Activated B cell treated with CpG ODN at 0.5 μM for 24 hours (primary cell): ENCODE measurements at regions not wholly inside any gene's neighbourhood (a gene's known extent, or its start where the extent isn't known, plus 50 kb on each side); places are given as distances from the start of the nearest gene placed in this dataset.

ENCODE experiments used
- ATAC-seq: fragments of 200-7000 bp; cut with Tn5 transposase; one replicate; pipeline ENCODE4 v1.10.0; 2021; ENCODE audit warnings: low read depth, mild to moderate bottlenecking, moderate library complexity
- CTCF ChIA-PET: fragments of 350-600 bp; sonication (Branson Sonifier 250); formaldehyde crosslinking; loops from one replicate; lab custom pipeline; 2021; ENCODE audit warnings: antibody characterized with exemption; lab: Charles Lee
- POLR2A ChIA-PET: fragments of 350-600 bp; sonication (Branson Sonifier 250); formaldehyde crosslinking; loops from one replicate; lab custom pipeline; 2021; ENCODE audit warnings: antibody characterized with exemption; lab: Charles Lee
- DNase-seq: peaks from one replicate; pipeline ENCODE4 v3.0.0; 2022
- H3K27ac Mint-ChIP-seq: one replicate; pipeline ENCODE4 v1.8.0; 2020; ENCODE audit warnings: mixed read lengths
- H3K27me3 Mint-ChIP-seq: one replicate; pipeline ENCODE4 v1.8.0; 2021; ENCODE audit warnings: mixed read lengths
- H3K36me3 Mint-ChIP-seq: one replicate; pipeline ENCODE4 v1.8.0; 2021; ENCODE audit warnings: low read depth, mixed read lengths
- H3K4me1 Mint-ChIP-seq: one replicate; pipeline ENCODE4 v1.8.0; 2021; ENCODE audit warnings: mixed read lengths
- H3K4me3 Mint-ChIP-seq: one replicate; pipeline ENCODE4 v1.8.0; 2020; ENCODE audit warnings: mild to moderate bottlenecking, mixed read lengths
- H3K9me3 Mint-ChIP-seq: one replicate; pipeline ENCODE4 v1.8.0; 2020; ENCODE audit warnings: mixed read lengths
- intact Hi-C: fragments of 100-400 bp; cut with micrococcal nuclease; formaldehyde crosslinking; loops from one replicate; pipeline ENCODE4 v1.15.1; 2024
- TF ChIP-seq, protein P1 (sequence below): fragments of 200-600 bp; IDR thresholded peaks from one replicate; pipeline ENCODE4 v1.8.0; 2022; ENCODE audit warnings: antibody characterized with exemption, mild to moderate bottlenecking

DNA sequence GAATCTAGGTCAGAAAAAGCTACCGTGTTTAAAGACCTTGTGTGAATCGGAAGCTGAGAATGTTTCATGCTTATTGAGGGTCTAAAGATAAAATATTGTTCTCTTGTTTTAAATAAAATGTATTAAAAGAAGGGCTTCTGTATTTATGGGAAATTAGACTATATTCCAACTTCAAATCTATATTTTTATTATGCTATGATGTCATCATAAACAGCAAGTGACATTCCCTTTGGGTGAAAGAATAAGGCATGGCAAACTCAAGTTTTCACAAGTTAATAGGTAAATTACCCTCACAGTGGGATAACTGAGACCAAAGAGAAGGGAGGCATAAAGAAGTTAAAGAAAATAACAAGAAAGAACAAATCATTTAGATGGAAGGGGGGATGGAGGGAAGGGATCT is 333.8 kb upstream of the NR5A2 start:
- intact Hi-C loops, result no loop called here
- ChIA-PET POLR2A (no interaction called here), CTCF (no interaction called here)
- TF ChIP-seq, protein P1, sequence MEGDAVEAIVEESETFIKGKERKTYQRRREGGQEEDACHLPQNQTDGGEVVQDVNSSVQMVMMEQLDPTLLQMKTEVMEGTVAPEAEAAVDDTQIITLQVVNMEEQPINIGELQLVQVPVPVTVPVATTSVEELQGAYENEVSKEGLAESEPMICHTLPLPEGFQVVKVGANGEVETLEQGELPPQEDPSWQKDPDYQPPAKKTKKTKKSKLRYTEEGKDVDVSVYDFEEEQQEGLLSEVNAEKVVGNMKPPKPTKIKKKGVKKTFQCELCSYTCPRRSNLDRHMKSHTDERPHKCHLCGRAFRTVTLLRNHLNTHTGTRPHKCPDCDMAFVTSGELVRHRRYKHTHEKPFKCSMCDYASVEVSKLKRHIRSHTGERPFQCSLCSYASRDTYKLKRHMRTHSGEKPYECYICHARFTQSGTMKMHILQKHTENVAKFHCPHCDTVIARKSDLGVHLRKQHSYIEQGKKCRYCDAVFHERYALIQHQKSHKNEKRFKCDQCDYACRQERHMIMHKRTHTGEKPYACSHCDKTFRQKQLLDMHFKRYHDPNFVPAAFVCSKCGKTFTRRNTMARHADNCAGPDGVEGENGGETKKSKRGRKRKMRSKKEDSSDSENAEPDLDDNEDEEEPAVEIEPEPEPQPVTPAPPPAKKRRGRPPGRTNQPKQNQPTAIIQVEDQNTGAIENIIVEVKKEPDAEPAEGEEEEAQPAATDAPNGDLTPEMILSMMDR, result no peak
- H3K9me3 Mint-ChIP-seq, result no peaks in the 10 kb centered on the region
- no peaks in the 10 kb centered on the region for H3K36me3 Mint-ChIP-seq
- no peaks in the 10 kb centered on the region for H3K4me1 Mint-ChIP-seq
- no peak for ATAC-seq
- H3K27ac Mint-ChIP-seq, result no peak overlapping the region
- no peak overlapping the region for H3K4me3 Mint-ChIP-seq
- DNase-seq, result no peak
- peaks cover 20% of the 10 kb centered on the region for H3K27me3 Mint-ChIP-seq

DNA sequence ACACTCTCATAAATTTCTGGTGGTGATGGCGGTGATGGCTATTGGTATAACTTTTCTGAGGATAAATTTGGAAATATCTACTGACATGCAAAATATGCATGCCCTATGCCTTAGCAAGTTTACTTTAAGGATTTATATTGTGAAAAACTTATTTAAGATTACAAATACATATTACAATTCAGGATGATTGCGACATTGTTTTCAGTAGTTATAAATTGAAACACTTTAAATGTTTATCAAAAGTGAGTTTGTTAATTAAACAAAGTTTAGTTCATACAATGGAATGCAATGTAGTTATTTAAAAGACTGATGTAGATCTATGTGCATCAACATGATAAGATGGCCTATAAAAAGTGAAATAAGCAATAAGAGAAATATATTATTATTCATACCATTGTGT is 331.3 kb upstream of the NR5A2 start:
- no peaks in the 10 kb centered on the region for H3K4me1 Mint-ChIP-seq
- no peaks in the 10 kb centered on the region for H3K9me3 Mint-ChIP-seq
- ChIA-PET CTCF (no interaction called here), POLR2A (no interaction called here)
- DNase-seq, result no peak
- ATAC-seq, result no peak
- H3K36me3 Mint-ChIP-seq, result no peaks in the 10 kb centered on the region
- TF ChIP-seq, protein P1, result no peak
- H3K27ac Mint-ChIP-seq, result no peak overlapping the region
- intact Hi-C loops, result no loop called here
- no peak overlapping the region for H3K4me3 Mint-ChIP-seq
- H3K27me3 Mint-ChIP-seq, result peaks cover 18% of the 10 kb centered on the region

DNA sequence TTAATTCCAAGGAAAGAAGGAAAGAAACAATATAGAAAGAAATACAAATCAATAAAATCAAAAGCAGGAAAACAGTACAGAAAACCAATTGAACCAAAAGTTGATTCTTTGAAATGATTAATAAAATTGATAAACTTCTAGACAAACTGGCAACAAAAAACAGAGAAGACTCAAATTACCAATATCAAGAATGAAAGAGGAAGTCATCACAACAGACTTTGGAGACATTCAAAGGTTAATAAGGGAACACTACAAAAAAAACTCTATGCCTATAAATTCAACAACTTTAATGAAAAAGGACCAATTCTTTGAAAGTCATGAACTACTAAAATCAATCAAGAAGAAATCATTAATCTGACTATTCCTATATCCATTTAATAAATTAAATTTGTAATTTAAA is 329.3 kb upstream of the NR5A2 start:
- Mint-ChIP-seq H3K27ac (no peak overlapping the region), H3K9me3 (no peaks in the 10 kb centered on the region), H3K27me3 (peaks cover 9% of the 10 kb centered on the region), H3K4me3 (no peak overlapping the region), H3K36me3 (no peaks in the 10 kb centered on the region), H3K4me1 (no peaks in the 10 kb centered on the region)
- DNase-seq (no peak), ATAC-seq (no peak)
- intact Hi-C loops, result no loop called here
- TF ChIP-seq, protein P1, result no peak
- CTCF ChIA-PET, result no interaction called here
- POLR2A ChIA-PET, result no interaction called here

DNA sequence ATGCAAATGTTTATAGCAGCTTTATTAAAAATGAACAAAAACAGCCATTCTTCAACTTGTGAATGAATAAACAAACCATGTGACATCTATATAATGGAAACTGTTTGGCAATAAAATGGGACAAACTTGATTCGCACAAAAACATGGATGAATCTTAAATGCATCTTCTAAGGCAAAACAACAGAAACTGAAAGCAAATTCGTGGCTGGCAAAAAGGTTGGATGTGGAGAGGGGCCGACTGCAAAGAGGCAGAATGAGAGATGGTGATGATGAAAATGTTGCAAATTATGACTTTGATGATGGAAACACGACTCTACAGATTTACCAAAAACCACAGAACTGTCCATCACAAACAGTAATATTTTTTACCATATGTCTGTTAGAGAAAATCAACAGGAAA is 327.0 kb upstream of the NR5A2 start:
- Mint-ChIP-seq H3K9me3 (no peaks in the 10 kb centered on the region), H3K36me3 (no peaks in the 10 kb centered on the region), H3K27ac (no peak overlapping the region), H3K27me3 (peaks cover 4% of the 10 kb centered on the region), H3K4me1 (no peaks in the 10 kb centered on the region), H3K4me3 (no peak overlapping the region)
- intact Hi-C loops, result no loop called here
- DNase-seq (no peak), ATAC-seq (no peak)
- POLR2A ChIA-PET, result no interaction called here
- TF ChIP-seq, protein P1, result no peak
- CTCF ChIA-PET, result no interaction called here

DNA sequence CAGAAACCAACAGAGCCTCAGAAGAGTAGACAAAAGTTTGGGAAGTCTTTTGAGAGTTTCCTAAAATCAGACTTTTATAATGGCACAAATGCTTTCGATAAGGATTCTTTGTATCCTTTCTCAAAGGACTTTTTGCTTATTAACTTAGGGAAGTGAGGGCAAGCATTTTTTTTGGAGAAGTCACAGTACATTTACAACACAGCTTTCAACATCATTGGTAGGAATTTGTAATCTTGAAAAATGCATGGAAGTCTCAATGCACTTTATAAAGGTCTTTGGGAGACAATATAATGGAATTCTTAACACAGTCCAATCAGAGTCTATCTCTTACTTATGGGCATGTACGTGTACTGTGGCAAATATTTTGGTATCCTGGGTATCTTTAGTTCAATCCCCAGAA is 325.8 kb upstream of the NR5A2 start:
- intact Hi-C loops, result no loop called here
- ATAC-seq (no peak), DNase-seq (no peak)
- no peak overlapping the region for H3K4me3 Mint-ChIP-seq
- H3K27me3 Mint-ChIP-seq, result peaks cover 12% of the 10 kb centered on the region
- H3K36me3 Mint-ChIP-seq, result no peaks in the 10 kb centered on the region
- TF ChIP-seq, protein P1, result no peak
- CTCF ChIA-PET, result no interaction called here
- H3K9me3 Mint-ChIP-seq, result no peaks in the 10 kb centered on the region
- POLR2A ChIA-PET, result no interaction called here
- no peaks in the 10 kb centered on the region for H3K4me1 Mint-ChIP-seq
- H3K27ac Mint-ChIP-seq, result no peak overlapping the region
